Smooth muscle cell (in vitro differentiated cells): ENCODE measurements at regions not wholly inside any gene's neighbourhood (a gene's known extent, or its start where the extent isn't known, plus 50 kb on each side); places are given as distances from the start of the nearest gene placed in this dataset.

Experiments used
- DNase-seq: peaks from one replicate; lab custom pipeline; 2025; ENCODE audit not compliant: unreplicated experiment; lab: John Stamatoyannopoulos, UW
- H2AFZ ChIP-seq: fragments of 200-600 bp; sonication (generic); 2 replicates; pipeline ENCODE4 v1.6.0; 2016; ENCODE audit warnings: antibody characterized with exemption, low read depth, mild to moderate bottlenecking
- H3F3A ChIP-seq: fragments of 200-600 bp; sonication (generic); 2 replicates; pipeline ENCODE4 v1.6.0; 2017; ENCODE audit warnings: antibody characterized with exemption, low read depth
- H3K27ac ChIP-seq: fragments of 200-600 bp; sonication (generic); 2 replicates; pipeline ENCODE4 v1.5.1; 2016; ENCODE audit warnings: low read depth, mild to moderate bottlenecking
- H3K27me3 ChIP-seq: fragments of 200-600 bp; sonication (generic); 2 replicates; pipeline ENCODE4 v1.6.1; 2016; ENCODE audit warnings: low read depth, mild to moderate bottlenecking
- H3K36me3 ChIP-seq: fragments of 200-600 bp; sonication (generic); 2 replicates; pipeline ENCODE4 v1.5.1; 2016; ENCODE audit warnings: low read depth
- H3K4me1 ChIP-seq: fragments of 200-600 bp; sonication (generic); 2 replicates; pipeline ENCODE4 v1.5.1; 2016; ENCODE audit warnings: low read depth
- H3K4me2 ChIP-seq: fragments of 200-600 bp; sonication (generic); 2 replicates; pipeline ENCODE4 v1.6.0; 2016; ENCODE audit warnings: mild to moderate bottlenecking
- H3K4me3 ChIP-seq: fragments of 200-600 bp; sonication (generic); 2 replicates; pipeline ENCODE4 v1.5.1; 2016; ENCODE audit warnings: mild to moderate bottlenecking
- H3K79me2 ChIP-seq: fragments of 200-600 bp; sonication (generic); 2 replicates; pipeline ENCODE4 v1.6.0; 2016; ENCODE audit warnings: low read depth, mild to moderate bottlenecking
- H3K9ac ChIP-seq: fragments of 200-600 bp; sonication (generic); 2 replicates; pipeline ENCODE4 v1.6.0; 2016; ENCODE audit warnings: low read depth
- H3K9me3 ChIP-seq: fragments of 200-600 bp; sonication (generic); replicated peaks from 2 replicates; pipeline ENCODE4 v1.5.1; 2016; ENCODE audit warnings: low read depth
- H4K20me1 ChIP-seq: fragments of 200-600 bp; sonication (generic); 2 replicates; pipeline ENCODE4 v1.6.0; 2016; ENCODE audit warnings: low read depth
- WGBS: methylation state at CpG from one replicate; pipeline ENCODE4 v1.1.7; 2016; ENCODE audit warnings: low lambda C conversion rate; 5-methylcytosine and 5-hydroxymethylcytosine counted together
- TF ChIP-seq, protein P1 (sequence below): fragments of 200-600 bp; sonication (generic); IDR thresholded peaks from 2 replicates; pipeline ENCODE4 v1.5.1; 2017; ENCODE audit warnings: borderline replicate concordance, mild to moderate bottlenecking, antibody characterized with exemption; ENCODE audit not compliant: insufficient read depth, poor library complexity, severe bottlenecking

DNA sequence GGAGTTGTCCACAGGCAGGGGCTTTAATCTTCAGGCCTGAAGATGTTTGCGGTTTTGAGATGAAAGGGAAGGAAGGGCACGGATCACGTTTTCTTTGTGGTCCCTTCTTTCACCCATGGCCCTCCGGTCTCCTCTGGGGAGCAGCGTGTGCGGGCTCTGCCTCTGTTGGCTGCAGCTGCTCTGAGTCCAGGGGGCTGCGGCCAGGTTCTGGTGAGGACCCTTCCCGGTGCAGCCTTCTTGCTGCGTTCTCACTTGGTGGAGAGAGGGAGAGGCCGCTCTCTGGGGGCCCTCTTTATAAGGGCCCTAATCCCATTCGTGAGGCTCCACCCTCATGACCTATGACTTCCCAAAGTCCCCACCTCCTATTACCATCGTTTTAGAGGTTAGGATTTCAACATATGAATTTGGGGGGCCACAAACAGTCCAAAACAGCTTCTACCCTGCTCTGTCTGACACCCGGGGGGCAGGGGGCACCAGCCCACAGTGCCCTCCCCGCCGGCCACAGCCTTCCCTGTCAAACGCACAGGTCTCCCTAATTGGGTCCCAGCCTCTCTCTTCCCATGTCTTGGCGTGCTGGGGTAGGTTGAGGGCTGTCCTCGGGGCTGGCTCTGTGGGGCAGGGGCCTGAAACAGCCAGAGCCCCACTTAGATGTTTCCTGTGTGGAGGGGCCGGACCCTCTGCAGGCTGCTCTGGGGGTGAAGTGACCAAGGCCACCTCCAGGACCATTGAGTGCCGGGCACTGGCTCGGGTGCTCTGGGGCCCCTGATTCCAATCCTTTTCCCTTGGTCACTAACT, 100.1 kb upstream of the C1orf174 start:
- TF ChIP-seq, protein P1, sequence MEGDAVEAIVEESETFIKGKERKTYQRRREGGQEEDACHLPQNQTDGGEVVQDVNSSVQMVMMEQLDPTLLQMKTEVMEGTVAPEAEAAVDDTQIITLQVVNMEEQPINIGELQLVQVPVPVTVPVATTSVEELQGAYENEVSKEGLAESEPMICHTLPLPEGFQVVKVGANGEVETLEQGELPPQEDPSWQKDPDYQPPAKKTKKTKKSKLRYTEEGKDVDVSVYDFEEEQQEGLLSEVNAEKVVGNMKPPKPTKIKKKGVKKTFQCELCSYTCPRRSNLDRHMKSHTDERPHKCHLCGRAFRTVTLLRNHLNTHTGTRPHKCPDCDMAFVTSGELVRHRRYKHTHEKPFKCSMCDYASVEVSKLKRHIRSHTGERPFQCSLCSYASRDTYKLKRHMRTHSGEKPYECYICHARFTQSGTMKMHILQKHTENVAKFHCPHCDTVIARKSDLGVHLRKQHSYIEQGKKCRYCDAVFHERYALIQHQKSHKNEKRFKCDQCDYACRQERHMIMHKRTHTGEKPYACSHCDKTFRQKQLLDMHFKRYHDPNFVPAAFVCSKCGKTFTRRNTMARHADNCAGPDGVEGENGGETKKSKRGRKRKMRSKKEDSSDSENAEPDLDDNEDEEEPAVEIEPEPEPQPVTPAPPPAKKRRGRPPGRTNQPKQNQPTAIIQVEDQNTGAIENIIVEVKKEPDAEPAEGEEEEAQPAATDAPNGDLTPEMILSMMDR: no peak
- H3K9me3 ChIP-seq: no peaks in the 10 kb centered on the region
- no peak for DNase-seq
- H3K4me3 ChIP-seq: no peak overlapping the region
- no peaks in the 10 kb centered on the region for H3K36me3 ChIP-seq
- no peaks in the 10 kb centered on the region for H3K27me3 ChIP-seq
- no peaks in the 10 kb centered on the region for H3K4me1 ChIP-seq
- H3K9ac ChIP-seq: no peak overlapping the region
- H3K27ac ChIP-seq: no peak overlapping the region
- H2AFZ ChIP-seq: no peak overlapping the region
- H3K4me2 ChIP-seq: no peak overlapping the region
- no peaks in the 10 kb centered on the region for H3F3A ChIP-seq
- H3K79me2 ChIP-seq: no peaks in the 10 kb centered on the region
- H4K20me1 ChIP-seq: no peaks in the 10 kb centered on the region
- 91% methylated on average over 21 of the region's 21 CpGs for WGBS

DNA sequence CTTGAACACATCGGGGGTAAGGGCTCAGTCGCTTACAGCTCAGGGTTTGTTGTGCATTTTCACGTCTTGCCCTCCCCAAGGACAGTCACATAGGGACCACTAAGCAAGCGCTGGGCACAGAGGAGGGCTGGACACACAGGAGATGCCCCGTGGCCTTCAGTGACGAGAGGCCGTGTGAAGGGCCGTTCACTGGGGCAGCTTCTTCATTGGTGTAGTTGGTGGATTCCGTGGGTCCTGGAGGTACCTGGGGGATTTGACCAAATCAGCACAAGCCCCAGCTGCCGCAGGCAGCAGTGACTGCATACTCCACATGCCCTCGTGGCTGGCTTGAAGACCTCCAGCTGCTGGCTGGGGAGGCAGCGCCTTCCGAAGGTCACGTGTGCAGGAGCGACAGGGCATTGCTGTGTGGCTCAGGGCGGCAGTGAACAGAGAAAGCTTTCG, 100.8 kb upstream of the C1orf174 start:
- H3F3A ChIP-seq: no peaks in the 10 kb centered on the region
- no peak overlapping the region for H3K27ac ChIP-seq
- H3K4me1 ChIP-seq: no peaks in the 10 kb centered on the region
- H3K36me3 ChIP-seq: no peaks in the 10 kb centered on the region
- no peak overlapping the region for H3K4me2 ChIP-seq
- H2AFZ ChIP-seq: no peak overlapping the region
- no peaks in the 10 kb centered on the region for H3K9me3 ChIP-seq
- no peak for DNase-seq
- TF ChIP-seq, protein P1: no peak
- WGBS: 85% methylated on average over 17 of the region's 17 CpGs
- no peak overlapping the region for H3K9ac ChIP-seq
- no peak overlapping the region for H3K4me3 ChIP-seq
- no peaks in the 10 kb centered on the region for H3K27me3 ChIP-seq
- H3K79me2 ChIP-seq: no peaks in the 10 kb centered on the region
- no peaks in the 10 kb centered on the region for H4K20me1 ChIP-seq

DNA sequence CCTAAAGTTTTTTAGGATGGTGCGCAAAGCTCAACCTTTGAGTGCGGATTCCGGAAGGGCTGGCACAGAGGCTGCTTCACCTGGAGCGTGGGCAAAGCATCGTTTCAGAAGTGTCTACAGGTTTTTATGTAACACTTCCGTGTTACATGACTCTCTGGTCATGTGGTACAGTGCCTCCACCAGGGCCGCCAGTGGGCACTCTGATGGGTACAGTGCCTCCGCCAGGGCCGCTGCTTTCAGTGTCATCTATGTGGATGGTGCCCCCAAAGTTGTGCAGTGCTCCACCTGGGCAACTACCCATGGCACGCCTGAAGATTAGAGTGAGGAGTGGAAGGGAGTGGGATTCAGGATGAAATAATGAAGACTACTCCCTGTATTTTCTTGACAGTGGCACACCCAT, 101.4 kb upstream of the C1orf174 start:
- Histone ChIP-seq H2AFZ (no peak overlapping the region), H3K4me1 (no peaks in the 10 kb centered on the region), H3K4me2 (no peak overlapping the region), H3K9me3 (no peaks in the 10 kb centered on the region), H3F3A (no peaks in the 10 kb centered on the region), H3K4me3 (no peak overlapping the region), H3K27ac (no peak overlapping the region), H3K79me2 (no peaks in the 10 kb centered on the region), H3K36me3 (no peaks in the 10 kb centered on the region), H3K27me3 (no peaks in the 10 kb centered on the region), H4K20me1 (no peaks in the 10 kb centered on the region), H3K9ac (no peak overlapping the region)
- TF ChIP-seq, protein P1: no peak
- WGBS: 92% methylated on average over 10 of the region's 10 CpGs
- no peak for DNase-seq

DNA sequence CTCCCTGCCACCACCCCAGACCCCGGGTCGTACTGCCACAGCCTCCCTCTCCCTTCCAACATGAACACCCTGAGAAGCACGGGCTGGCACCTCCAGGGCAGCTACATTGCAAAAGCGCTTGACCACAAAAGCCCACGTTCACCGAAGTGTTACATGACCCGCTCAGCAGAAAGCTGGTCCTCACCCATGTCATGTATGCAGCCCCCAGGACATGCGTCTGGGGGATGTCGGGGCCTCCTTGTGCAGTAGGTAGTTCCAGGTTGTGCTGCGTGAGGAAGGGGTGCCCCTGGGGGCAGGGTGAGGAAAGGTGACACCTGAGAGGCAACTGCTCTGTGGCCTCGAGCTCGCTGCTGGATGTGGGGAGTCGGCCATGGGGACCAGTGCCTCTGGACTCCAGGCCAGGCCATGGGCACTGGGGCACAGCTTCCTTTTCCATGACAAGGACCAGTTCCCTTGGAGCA, 102.0 kb upstream of the C1orf174 start:
- Histone ChIP-seq H3K27ac (no peak overlapping the region), H3K4me3 (no peak overlapping the region), H3K4me1 (no peaks in the 10 kb centered on the region), H3F3A (no peaks in the 10 kb centered on the region), H3K27me3 (no peaks in the 10 kb centered on the region), H3K9ac (no peak overlapping the region), H3K4me2 (no peak overlapping the region), H2AFZ (no peak overlapping the region), H3K79me2 (no peaks in the 10 kb centered on the region), H3K9me3 (no peaks in the 10 kb centered on the region), H3K36me3 (no peaks in the 10 kb centered on the region), H4K20me1 (no peaks in the 10 kb centered on the region)
- TF ChIP-seq, protein P1: no peak
- WGBS: 91% methylated on average over 13 of the region's 13 CpGs
- DNase-seq: no peak
